ENCODE measurements at regions not wholly inside any gene's neighbourhood (a gene's known extent, or its start where the extent isn't known, plus 50 kb on each side); places are given as distances from the start of the nearest gene placed in this dataset.

DNA sequence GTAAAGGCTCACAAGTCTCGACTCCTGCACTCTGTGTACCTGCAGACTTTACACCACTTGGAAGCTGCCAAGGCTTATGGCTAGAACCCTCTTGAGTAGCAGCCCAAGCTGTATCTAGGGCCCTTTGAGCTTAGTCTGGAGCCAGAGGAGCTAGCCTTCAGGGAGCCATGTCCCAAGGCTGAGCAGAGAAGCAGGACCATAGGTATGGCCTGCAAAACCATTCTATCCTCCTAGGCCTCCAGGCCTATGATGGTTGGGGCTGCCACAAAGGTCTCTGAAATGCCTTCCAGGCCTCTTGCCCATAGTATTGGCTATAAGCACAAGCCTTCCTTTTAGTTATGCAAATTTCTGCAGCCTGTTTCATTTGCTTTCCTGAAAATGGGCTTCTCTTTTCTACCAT is 380.7 kb upstream of the CPXCR1 start (continued):
- TF ChIP-seq EZH2phosphoT487 (IDR thresholded peaks at IDR 0.05; ENCODE audit: unreplicated experiment) = no peak
- no peak for TF ChIP-seq CREB1 (CRISPR knock-in tag; IDR thresholded peaks at IDR 0.05; ENCODE audit: low read depth)
- TF ChIP-seq EZH2 (IDR thresholded peaks at IDR 0.05; ENCODE audit: low read depth, unreplicated experiment) = no peak

- no peak overlapping the region for H3K4me3 Mint-ChIP-seq
Measured at GRCh38 chrX:88378406-88378805, 368.6 kb upstream of the CPXCR1 start.

More at GRCh38 chrX:88378406-88378805, 368.6 kb upstream of the CPXCR1 start:
- TF ChIP-seq STAT1 (IDR thresholded peaks at IDR 0.05; ENCODE audit: unreplicated experiment) (no peak), JUNB (IDR thresholded peaks at IDR 0.05; ENCODE audit: unreplicated experiment) (no peak), ZNF462 (CRISPR knock-in tag; IDR thresholded peaks at IDR 0.05) (no peak), CREB1 (CRISPR knock-in tag; IDR thresholded peaks at IDR 0.05; ENCODE audit: low read depth) (no peak), ZNF331 (CRISPR knock-in tag; IDR thresholded peaks at IDR 0.05; ENCODE audit: low read depth) (no peak), POLR2AphosphoS5 (IDR thresholded peaks at IDR 0.05; ENCODE audit: low read depth) (no peak), EZH2phosphoT487 (IDR thresholded peaks at IDR 0.05; ENCODE audit: unreplicated experiment) (no peak), ZNF114 (CRISPR knock-in tag; IDR thresholded peaks at IDR 0.05) (no peak)
- TF ChIP-seq, protein P1, sequence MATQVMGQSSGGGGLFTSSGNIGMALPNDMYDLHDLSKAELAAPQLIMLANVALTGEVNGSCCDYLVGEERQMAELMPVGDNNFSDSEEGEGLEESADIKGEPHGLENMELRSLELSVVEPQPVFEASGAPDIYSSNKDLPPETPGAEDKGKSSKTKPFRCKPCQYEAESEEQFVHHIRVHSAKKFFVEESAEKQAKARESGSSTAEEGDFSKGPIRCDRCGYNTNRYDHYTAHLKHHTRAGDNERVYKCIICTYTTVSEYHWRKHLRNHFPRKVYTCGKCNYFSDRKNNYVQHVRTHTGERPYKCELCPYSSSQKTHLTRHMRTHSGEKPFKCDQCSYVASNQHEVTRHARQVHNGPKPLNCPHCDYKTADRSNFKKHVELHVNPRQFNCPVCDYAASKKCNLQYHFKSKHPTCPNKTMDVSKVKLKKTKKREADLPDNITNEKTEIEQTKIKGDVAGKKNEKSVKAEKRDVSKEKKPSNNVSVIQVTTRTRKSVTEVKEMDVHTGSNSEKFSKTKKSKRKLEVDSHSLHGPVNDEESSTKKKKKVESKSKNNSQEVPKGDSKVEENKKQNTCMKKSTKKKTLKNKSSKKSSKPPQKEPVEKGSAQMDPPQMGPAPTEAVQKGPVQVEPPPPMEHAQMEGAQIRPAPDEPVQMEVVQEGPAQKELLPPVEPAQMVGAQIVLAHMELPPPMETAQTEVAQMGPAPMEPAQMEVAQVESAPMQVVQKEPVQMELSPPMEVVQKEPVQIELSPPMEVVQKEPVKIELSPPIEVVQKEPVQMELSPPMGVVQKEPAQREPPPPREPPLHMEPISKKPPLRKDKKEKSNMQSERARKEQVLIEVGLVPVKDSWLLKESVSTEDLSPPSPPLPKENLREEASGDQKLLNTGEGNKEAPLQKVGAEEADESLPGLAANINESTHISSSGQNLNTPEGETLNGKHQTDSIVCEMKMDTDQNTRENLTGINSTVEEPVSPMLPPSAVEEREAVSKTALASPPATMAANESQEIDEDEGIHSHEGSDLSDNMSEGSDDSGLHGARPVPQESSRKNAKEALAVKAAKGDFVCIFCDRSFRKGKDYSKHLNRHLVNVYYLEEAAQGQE (IDR thresholded peaks at IDR 0.05; ENCODE audit: unreplicated experiment) = no peak
- TF ChIP-seq, protein P2, sequence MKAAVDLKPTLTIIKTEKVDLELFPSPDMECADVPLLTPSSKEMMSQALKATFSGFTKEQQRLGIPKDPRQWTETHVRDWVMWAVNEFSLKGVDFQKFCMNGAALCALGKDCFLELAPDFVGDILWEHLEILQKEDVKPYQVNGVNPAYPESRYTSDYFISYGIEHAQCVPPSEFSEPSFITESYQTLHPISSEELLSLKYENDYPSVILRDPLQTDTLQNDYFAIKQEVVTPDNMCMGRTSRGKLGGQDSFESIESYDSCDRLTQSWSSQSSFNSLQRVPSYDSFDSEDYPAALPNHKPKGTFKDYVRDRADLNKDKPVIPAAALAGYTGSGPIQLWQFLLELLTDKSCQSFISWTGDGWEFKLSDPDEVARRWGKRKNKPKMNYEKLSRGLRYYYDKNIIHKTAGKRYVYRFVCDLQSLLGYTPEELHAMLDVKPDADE (IDR thresholded peaks at IDR 0.05) = no peak
- TF ChIP-seq, protein P3, sequence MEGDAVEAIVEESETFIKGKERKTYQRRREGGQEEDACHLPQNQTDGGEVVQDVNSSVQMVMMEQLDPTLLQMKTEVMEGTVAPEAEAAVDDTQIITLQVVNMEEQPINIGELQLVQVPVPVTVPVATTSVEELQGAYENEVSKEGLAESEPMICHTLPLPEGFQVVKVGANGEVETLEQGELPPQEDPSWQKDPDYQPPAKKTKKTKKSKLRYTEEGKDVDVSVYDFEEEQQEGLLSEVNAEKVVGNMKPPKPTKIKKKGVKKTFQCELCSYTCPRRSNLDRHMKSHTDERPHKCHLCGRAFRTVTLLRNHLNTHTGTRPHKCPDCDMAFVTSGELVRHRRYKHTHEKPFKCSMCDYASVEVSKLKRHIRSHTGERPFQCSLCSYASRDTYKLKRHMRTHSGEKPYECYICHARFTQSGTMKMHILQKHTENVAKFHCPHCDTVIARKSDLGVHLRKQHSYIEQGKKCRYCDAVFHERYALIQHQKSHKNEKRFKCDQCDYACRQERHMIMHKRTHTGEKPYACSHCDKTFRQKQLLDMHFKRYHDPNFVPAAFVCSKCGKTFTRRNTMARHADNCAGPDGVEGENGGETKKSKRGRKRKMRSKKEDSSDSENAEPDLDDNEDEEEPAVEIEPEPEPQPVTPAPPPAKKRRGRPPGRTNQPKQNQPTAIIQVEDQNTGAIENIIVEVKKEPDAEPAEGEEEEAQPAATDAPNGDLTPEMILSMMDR (conservative IDR thresholded peaks at IDR 0.05; ENCODE audit: low read depth in 2 of 2) = no peak
- no peak for ATAC-seq
- Mint-ChIP-seq H3K9me3 (peaks cover 5% of the 10 kb centered on the region; the same call in 1 of the 3 replicates), H3K36me3 (ENCODE audit: low read depth) (no peaks in the 10 kb centered on the region), H3K27me3 (ENCODE audit: insufficient read depth, low read depth, poor library complexity) (peaks cover 2% of the 10 kb centered on the region), H3K27ac (no peak overlapping the region), H3K4me1 (no peaks in the 10 kb centered on the region)
- H2AFZ ChIP-seq = no peak overlapping the region
- H3K4me1 ChIP-seq (ENCODE audit: insufficient read depth) = no peaks in the 10 kb centered on the region
- no peak overlapping the region for H3K4me3 ChIP-seq
- no peak overlapping the region for H3K27ac ChIP-seq (ENCODE audit: low read depth)
- no peaks in the 10 kb centered on the region for H3K27me3 ChIP-seq (ENCODE audit: insufficient read depth)
- no peaks in the 10 kb centered on the region for H3F3A ChIP-seq (replicated peaks; ENCODE audit: low read depth)
- H3K4me2 ChIP-seq = no peak overlapping the region
- DNase-seq (ENCODE audit: low spot score) = no peak
- H3K36me3 ChIP-seq (ENCODE audit: insufficient read depth) = no peaks in the 10 kb centered on the region
- no peaks in the 10 kb centered on the region for H3K9me2 ChIP-seq (ENCODE audit: insufficient read depth)
- H3K79me2 ChIP-seq (replicated peaks; ENCODE audit: insufficient read depth) = no peaks in the 10 kb centered on the region
- H4K20me1 ChIP-seq (replicated peaks; ENCODE audit: insufficient read depth) = no peaks in the 10 kb centered on the region

Data from GM23338 (cell line).